ENCODE measurements at regions not wholly inside any gene's neighbourhood (a gene's known extent, or its start where the extent isn't known, plus 50 kb on each side); places are given as distances from the start of the nearest gene placed in this dataset. TPM values are rescaled to one million over a fixed set of nuclear protein-coding genes. Genes with fewer than 3 reads are reported as not detected.
A peak's percentile ranks its signal among the peaks of the same experiment; 100 is the strongest.

- no peaks in the 10 kb centered on the region for H3K27me3 ChIP-seq (ENCODE audit: control insufficient read depth, insufficient read depth, low read length)
- H3K27ac ChIP-seq (ENCODE audit: low read depth, low read length), result no peak overlapping the region
- no peaks in the 10 kb centered on the region for H3K9me3 ChIP-seq (ENCODE audit: control insufficient read depth, insufficient read depth, low read length)
- no peak overlapping the region for H3K4me3 ChIP-seq (ENCODE audit: low read depth, low read length)
- no peaks in the 10 kb centered on the region for H3K4me1 ChIP-seq (ENCODE audit: control insufficient read depth, insufficient read depth, low read length)
- no peaks in the 10 kb centered on the region for H3K36me3 ChIP-seq (ENCODE audit: control insufficient read depth, insufficient read depth, low read length)
- no peak for DNase-seq (ENCODE audit: low read depth in 4 of 6, low spot score in 6 of 6)
- WGBS (ENCODE audit: insufficient coverage), result no CpG with 5 or more reads among the region's 1 CpG
Measured at GRCh38 chr12:45668641-45669040, 60.9 kb upstream of the ARID2 start.

- no peaks in the 10 kb centered on the region for H3K36me3 ChIP-seq (ENCODE audit: control insufficient read depth, insufficient read depth, low read length)
- H3K9me3 ChIP-seq (ENCODE audit: control insufficient read depth, insufficient read depth, low read length), result no peaks in the 10 kb centered on the region
- H3K4me1 ChIP-seq (ENCODE audit: control insufficient read depth, insufficient read depth, low read length), result no peaks in the 10 kb centered on the region
- WGBS (ENCODE audit: insufficient coverage), result no CpG with 5 or more reads among the region's 1 CpG
- H3K4me3 ChIP-seq (ENCODE audit: low read depth, low read length), result no peak overlapping the region
- no peak for DNase-seq (ENCODE audit: low read depth in 4 of 6, low spot score in 6 of 6)
- no peaks in the 10 kb centered on the region for H3K27me3 ChIP-seq (ENCODE audit: control insufficient read depth, insufficient read depth, low read length)
- no peak overlapping the region for H3K27ac ChIP-seq (ENCODE audit: low read depth, low read length)
Measured at GRCh38 chr12:45669093-45669492, 60.4 kb upstream of the ARID2 start.

GRCh38 chr12:45669792-45670191 is 59.7 kb upstream of the ARID2 start:
- no peak for DNase-seq (ENCODE audit: low read depth in 4 of 6, low spot score in 6 of 6)
- Histone ChIP-seq H3K36me3 (ENCODE audit: control insufficient read depth, insufficient read depth, low read length) (no peaks in the 10 kb centered on the region), H3K4me1 (ENCODE audit: control insufficient read depth, insufficient read depth, low read length) (no peaks in the 10 kb centered on the region), H3K27me3 (ENCODE audit: control insufficient read depth, insufficient read depth, low read length) (no peaks in the 10 kb centered on the region), H3K9me3 (ENCODE audit: control insufficient read depth, insufficient read depth, low read length) (no peaks in the 10 kb centered on the region), H3K27ac (ENCODE audit: low read depth, low read length) (no peak overlapping the region), H3K4me3 (ENCODE audit: low read depth, low read length) (no peak overlapping the region)
- WGBS (ENCODE audit: insufficient coverage), result no CpG with 5 or more reads among the region's 2 CpGs

- WGBS (ENCODE audit: insufficient coverage), result no CpG with 5 or more reads among the region's 5 CpGs
- H3K27ac ChIP-seq (ENCODE audit: low read depth, low read length), result no peak overlapping the region
- H3K9me3 ChIP-seq (ENCODE audit: control insufficient read depth, insufficient read depth, low read length), result no peaks in the 10 kb centered on the region
Measured at GRCh38 chr12:45670346-45671065, 59.0 kb upstream of the ARID2 start.

GRCh38 chr12:45671254-45671653 is 58.3 kb upstream of the ARID2 start:
- Histone ChIP-seq H3K9me3 (ENCODE audit: control insufficient read depth, insufficient read depth, low read length) (no peaks in the 10 kb centered on the region), H3K36me3 (ENCODE audit: control insufficient read depth, insufficient read depth, low read length) (no peaks in the 10 kb centered on the region), H3K27ac (ENCODE audit: low read depth, low read length) (no peak overlapping the region), H3K27me3 (ENCODE audit: control insufficient read depth, insufficient read depth, low read length) (no peaks in the 10 kb centered on the region), H3K4me3 (ENCODE audit: low read depth, low read length) (no peak overlapping the region), H3K4me1 (ENCODE audit: control insufficient read depth, insufficient read depth, low read length) (no peaks in the 10 kb centered on the region)
- WGBS (ENCODE audit: insufficient coverage), result no CpG with 5 or more reads among the region's 3 CpGs
- no peak for DNase-seq (ENCODE audit: low read depth in 4 of 6, low spot score in 6 of 6)

More at GRCh38 chr12:45670346-45671065, 59.0 kb upstream of the ARID2 start:
- Histone ChIP-seq H3K4me1 (ENCODE audit: control insufficient read depth, insufficient read depth, low read length) (no peaks in the 10 kb centered on the region), H3K4me3 (ENCODE audit: low read depth, low read length) (no peak overlapping the region), H3K36me3 (ENCODE audit: control insufficient read depth, insufficient read depth, low read length) (no peaks in the 10 kb centered on the region), H3K27me3 (ENCODE audit: control insufficient read depth, insufficient read depth, low read length) (no peaks in the 10 kb centered on the region)
- DNase-seq (ENCODE audit: low read depth in 4 of 6, low spot score in 6 of 6), result no peak

GRCh38 chr12:45674181-45674977 is 55.1 kb upstream of the ARID2 start:
- H3K27me3 ChIP-seq (ENCODE audit: control insufficient read depth, insufficient read depth, low read length), result no peaks in the 10 kb centered on the region
- 83% methylated on average over 1 of the region's 6 CpGs for WGBS (ENCODE audit: insufficient coverage)
- H3K36me3 ChIP-seq (ENCODE audit: control insufficient read depth, insufficient read depth, low read length), result no peaks in the 10 kb centered on the region
- H3K4me1 ChIP-seq (ENCODE audit: control insufficient read depth, insufficient read depth, low read length), result no peaks in the 10 kb centered on the region
- H3K27ac ChIP-seq (ENCODE audit: low read depth, low read length), result no peak overlapping the region
- H3K9me3 ChIP-seq (ENCODE audit: control insufficient read depth, insufficient read depth, low read length), result no peaks in the 10 kb centered on the region
- DNase-seq (ENCODE audit: low read depth in 4 of 6, low spot score in 6 of 6), result peak in 1 of 6 donors; percentile 3
- H3K4me3 ChIP-seq (ENCODE audit: low read depth, low read length), result no peak overlapping the region

- H3K36me3 ChIP-seq (ENCODE audit: control insufficient read depth, insufficient read depth, low read length), result no peaks in the 10 kb centered on the region
- H3K4me3 ChIP-seq (ENCODE audit: low read depth, low read length), result no peak overlapping the region
- H3K27me3 ChIP-seq (ENCODE audit: control insufficient read depth, insufficient read depth, low read length), result no peaks in the 10 kb centered on the region
- no peaks in the 10 kb centered on the region for H3K4me1 ChIP-seq (ENCODE audit: control insufficient read depth, insufficient read depth, low read length)
- H3K27ac ChIP-seq (ENCODE audit: low read depth, low read length), result no peak overlapping the region
- DNase-seq (ENCODE audit: low read depth in 4 of 6, low spot score in 6 of 6), result no peak
- H3K9me3 ChIP-seq (ENCODE audit: control insufficient read depth, insufficient read depth, low read length), result no peaks in the 10 kb centered on the region
- WGBS (ENCODE audit: insufficient coverage), result no CpG with 5 or more reads among the region's 2 CpGs
Measured at GRCh38 chr12:45675534-45675933, 54.0 kb upstream of the ARID2 start.

Small RNA genes in the stretch of these regions (small RNA-seq; reads per million reads assigned to genes)
- not detected for gene RF00026 (ENCODE audit: low replicate concordance)
